ENCODE measurements at regions not wholly inside any gene's neighbourhood (a gene's known extent, or its start where the extent isn't known, plus 50 kb on each side); places are given as distances from the start of the nearest gene placed in this dataset.

DNA sequence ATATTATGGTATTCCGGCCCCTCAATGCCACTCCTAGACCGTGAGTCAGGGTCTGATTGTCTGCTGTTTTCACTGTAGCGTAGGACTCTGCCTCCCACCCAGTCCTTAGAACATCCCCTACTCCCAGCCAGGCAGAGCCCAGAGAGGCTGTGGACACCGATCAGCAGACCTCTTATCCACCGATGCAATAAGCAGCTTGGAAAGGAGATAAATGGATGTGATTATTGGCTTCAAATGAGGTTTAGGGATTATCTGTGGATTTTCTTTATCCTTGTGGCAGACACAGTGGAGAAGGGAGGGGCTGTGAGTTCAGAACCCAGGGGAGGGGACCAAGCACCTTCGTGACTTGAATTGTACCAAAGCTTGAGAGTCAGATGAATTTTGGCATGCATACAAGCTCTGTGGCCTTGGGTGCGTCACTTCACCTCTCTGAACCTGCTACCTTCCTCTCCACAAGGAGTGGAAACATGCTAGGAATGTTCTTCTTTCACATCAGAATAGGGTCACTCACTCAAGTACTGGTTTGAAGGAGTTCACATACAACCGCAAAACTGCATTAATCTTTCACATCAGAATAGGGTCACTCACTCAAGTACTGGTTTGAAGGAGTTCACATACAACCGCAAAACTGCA lies 83.1 kb upstream of the CPLX2 start:
- Histone ChIP-seq H3K4me2 (no peak overlapping the region), H3K27me3 (no peaks in the 10 kb centered on the region), H3K9me3 (replicated peaks in 1 of 11) (peaks cover 0 to 5% (median 0%) of the 10 kb centered on the region in 11 experiments; a peak in 1 of 22 replicates), H3K9ac (no peak overlapping the region), H4K20me1 (0 out of 22 replicates have a peak, but pooled peaks cover 0 to 3% (median 0%) of the 10 kb centered on the region in 11 experiments), H3K4me3 (no peak overlapping the region), H3K27ac (no peak overlapping the region), H3K36me3 (no peaks in the 10 kb centered on the region), H3K4me1 (no peaks in the 10 kb centered on the region)
- TF ChIP-seq Cebpa-rat (IDR thresholded peaks at IDR 0.05) = no peak

GRCh38 chr5:175789670-175790069 lies 81.7 kb upstream of the CPLX2 start:
- H3K27me3 ChIP-seq = peaks cover 0 to 4% (median 0%) of the 10 kb centered on the region in 11 experiments; a peak in 5 of 22 replicates
- no peaks in the 10 kb centered on the region for H3K4me1 ChIP-seq
- peaks cover 0 to 9% (median 0%) of the 10 kb centered on the region in 11 experiments; a peak in 1 of 22 replicates for H4K20me1 ChIP-seq
- no peak overlapping the region for H3K4me3 ChIP-seq
- H3K36me3 ChIP-seq = no peaks in the 10 kb centered on the region
- H3K4me2 ChIP-seq = no peak overlapping the region
- peaks cover 0 to 5% (median 0%) of the 10 kb centered on the region in 11 experiments; a peak in 1 of 22 replicates for H3K9me3 ChIP-seq (replicated peaks in 1 of 11)
- no peak overlapping the region for H3K9ac ChIP-seq
- TF ChIP-seq Cebpa-rat (IDR thresholded peaks at IDR 0.05) = no peak
- no peak overlapping the region for H3K27ac ChIP-seq

DNA sequence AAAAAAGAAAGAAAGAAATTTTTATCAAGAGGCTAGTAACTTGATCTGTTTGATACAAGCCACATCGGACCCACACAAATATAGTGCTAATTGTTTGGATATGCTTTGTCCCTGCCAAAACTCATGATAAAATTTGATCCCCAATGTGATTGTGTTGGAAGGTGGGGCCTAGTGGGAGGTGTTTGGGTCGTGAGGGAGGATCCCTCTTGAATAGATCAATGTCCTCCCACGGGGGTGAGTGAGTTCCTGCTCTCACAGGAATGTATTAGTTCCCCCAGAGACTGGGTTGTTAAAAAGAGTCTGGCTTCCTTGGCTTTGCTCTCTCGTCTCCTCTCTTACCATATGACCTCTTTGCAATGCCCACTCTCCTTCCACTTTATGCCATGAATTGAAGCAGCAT lies 80.6 kb upstream of the CPLX2 start:
- Histone ChIP-seq H4K20me1 (peaks cover 0 to 16% (median 0%) of the 10 kb centered on the region in 11 experiments; a peak in 2 of 22 replicates), H3K4me3 (no peak overlapping the region), H3K27ac (no peak overlapping the region), H3K27me3 (peaks cover under 1 to 15% (median 6%) of the 10 kb centered on the region in 11 experiments; a peak in 18 of 22 replicates), H3K4me2 (no peak overlapping the region), H3K9me3 (replicated peaks in 1 of 11) (peaks cover 0 to 5% (median 0%) of the 10 kb centered on the region in 11 experiments; a peak in 1 of 22 replicates), H3K9ac (no peak overlapping the region), H3K4me1 (no peaks in the 10 kb centered on the region), H3K36me3 (no peaks in the 10 kb centered on the region)
- no peak for TF ChIP-seq Cebpa-rat (IDR thresholded peaks at IDR 0.05)

- Histone ChIP-seq H3K4me1 (peaks cover 9 to 16% (median 11%) of the 10 kb centered on the region in 10 experiments), H3K27me3 (peaks cover 32 to 48% (median 40%) of the 10 kb centered on the region in 11 experiments), H3K9me3 (replicated peaks in 1 of 11) (peaks cover 0 to 5% (median 0%) of the 10 kb centered on the region in 11 experiments; a peak in 1 of 22 replicates), H3K27ac (no peak overlapping the region), H3K4me3 (no peak overlapping the region), H3K36me3 (no peaks in the 10 kb centered on the region), H3K9ac (no peak overlapping the region), H4K20me1 (peaks cover 0 to 35% (median 12%) of the 10 kb centered on the region in 11 experiments; a peak in 17 of 22 replicates), H3K4me2 (no peak overlapping the region)
- TF ChIP-seq Cebpa-rat (IDR thresholded peaks at IDR 0.05) = no peak
Observed at GRCh38 chr5:175795959-175796358, 75.4 kb upstream of the CPLX2 start.

DNA sequence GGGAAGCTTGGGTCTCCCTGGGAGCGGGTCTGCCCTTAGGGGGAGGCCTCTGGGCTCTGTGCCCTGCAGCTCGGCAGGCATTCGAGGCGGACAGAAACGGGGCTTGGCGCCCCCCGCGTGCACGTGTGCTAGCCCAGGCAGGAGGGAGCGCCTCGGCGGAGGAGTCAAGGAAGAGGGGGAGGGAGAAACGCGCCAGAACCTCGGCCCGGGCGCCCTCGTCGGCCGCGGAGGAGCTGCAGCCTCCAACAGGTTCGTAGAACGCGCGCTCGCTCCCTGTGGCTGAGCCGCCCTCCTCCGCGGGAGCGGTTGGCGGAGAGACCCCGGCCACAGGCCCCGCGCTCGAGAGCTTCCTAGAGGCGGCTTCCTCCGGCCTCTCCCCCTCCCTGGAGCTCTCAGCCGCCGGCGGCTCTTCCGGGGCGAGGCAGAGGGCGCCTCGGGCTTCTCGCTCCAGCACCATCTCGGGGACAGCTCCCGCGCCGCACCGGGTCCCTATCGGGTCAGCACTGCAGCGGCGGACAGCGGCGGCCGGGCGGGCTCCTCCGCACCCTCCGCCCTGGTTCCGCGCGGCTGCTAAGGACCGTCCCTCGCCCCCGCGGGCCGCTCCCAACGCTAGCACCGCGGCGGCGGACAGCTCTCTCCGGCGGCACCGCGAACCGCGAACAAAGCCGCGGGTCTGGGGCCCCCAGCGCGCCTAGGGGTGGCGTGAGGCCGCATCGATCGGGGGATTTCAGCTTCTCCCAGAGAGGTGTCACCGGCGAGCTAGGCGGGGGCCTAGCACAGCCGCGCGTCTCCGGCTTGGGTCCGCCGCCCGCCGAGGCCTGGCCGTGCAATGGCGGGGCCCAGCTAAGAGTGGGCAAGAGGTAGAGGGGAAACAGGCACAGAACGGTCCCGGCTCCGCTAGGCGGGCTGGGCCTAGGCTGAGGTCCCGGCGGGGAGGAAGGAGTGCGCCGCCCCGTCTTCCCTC lies 74.6 kb upstream of the CPLX2 start:
- 0 out of 22 replicates have a peak overlapping the region, but pooled peaks of 1 of the 11 experiments have one; percentile 10 for H3K9ac ChIP-seq
- no peak for TF ChIP-seq Cebpa-rat (IDR thresholded peaks at IDR 0.05)
- H3K9me3 ChIP-seq (replicated peaks in 1 of 11) = peaks cover 0 to 3% (median 0%) of the 10 kb centered on the region in 11 experiments; a peak in 1 of 22 replicates
- H4K20me1 ChIP-seq = peaks cover 0 to 35% (median 12%) of the 10 kb centered on the region in 11 experiments; a peak in 17 of 22 replicates
- H3K27ac ChIP-seq = no peak overlapping the region
- peak overlapping the region; percentile 84 to 100 (median 90) for H3K4me2 ChIP-seq
- H3K36me3 ChIP-seq = no peaks in the 10 kb centered on the region
- H3K4me3 ChIP-seq = peak overlapping the region; percentile 36 to 68 (median 53)
- peaks cover 32 to 48% (median 40%) of the 10 kb centered on the region in 11 experiments for H3K27me3 ChIP-seq
- peaks cover 9 to 16% (median 11%) of the 10 kb centered on the region in 10 experiments for H3K4me1 ChIP-seq

DNA sequence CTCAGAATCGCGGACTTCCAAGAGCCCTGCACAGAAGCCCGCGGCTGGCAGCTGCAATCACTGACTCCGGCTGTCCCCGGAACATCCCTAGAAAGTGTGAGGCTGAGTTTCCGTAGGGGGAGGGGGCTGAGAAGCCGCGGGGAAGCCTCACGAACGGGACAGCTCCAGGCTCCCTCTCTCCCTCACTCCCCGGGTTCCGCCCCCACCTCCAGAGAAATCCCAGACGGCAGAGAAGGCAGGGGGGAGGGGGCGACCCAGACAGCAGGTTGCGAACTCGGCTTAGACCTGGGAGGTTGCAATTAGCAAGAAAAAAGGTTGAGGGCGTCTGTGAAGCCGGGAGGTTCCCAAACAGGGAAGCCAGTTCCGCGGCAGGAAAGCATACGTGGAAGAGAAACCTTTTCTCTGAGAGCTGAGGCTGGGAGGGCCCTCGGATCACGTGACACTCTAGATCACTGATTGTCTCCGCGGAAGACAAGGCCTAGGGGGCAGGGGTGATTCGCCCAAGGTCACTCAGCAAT lies 73.8 kb upstream of the CPLX2 start:
- peaks cover 0 to 35% (median 12%) of the 10 kb centered on the region in 11 experiments; a peak in 17 of 22 replicates for H4K20me1 ChIP-seq
- 0 out of 22 replicates have a peak overlapping the region, but pooled peaks of 1 of the 11 experiments have one; percentile 10 for H3K9ac ChIP-seq
- H3K36me3 ChIP-seq = no peaks in the 10 kb centered on the region
- peak overlapping the region; percentile 84 to 100 (median 90) for H3K4me2 ChIP-seq
- H3K4me1 ChIP-seq = peaks cover 9 to 16% (median 11%) of the 10 kb centered on the region in 10 experiments
- peak overlapping the region; percentile 36 to 68 (median 53) for H3K4me3 ChIP-seq
- H3K27ac ChIP-seq = no peak overlapping the region
- H3K27me3 ChIP-seq = peaks cover 32 to 48% (median 40%) of the 10 kb centered on the region in 11 experiments
- TF ChIP-seq Cebpa-rat (IDR thresholded peaks at IDR 0.05) = no peak
- H3K9me3 ChIP-seq (replicated peaks in 1 of 11) = no peaks in the 10 kb centered on the region

DNA sequence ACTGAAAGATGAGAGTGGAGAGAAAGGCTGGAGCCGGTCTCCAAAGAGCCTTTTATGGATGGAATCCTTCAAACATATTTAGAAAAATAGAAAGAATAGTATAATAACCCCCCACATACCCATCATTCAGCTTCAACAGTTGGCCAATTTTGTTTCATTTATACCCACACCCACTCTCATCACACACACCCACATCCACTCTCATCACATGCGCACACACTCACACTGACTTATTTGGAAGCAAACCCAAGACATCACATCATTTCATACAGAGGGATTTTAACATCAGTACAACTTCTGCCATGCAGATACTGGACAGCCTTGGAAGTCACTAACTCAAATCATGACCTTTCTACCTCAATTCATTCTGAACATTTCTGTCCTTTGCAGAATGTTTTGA lies 72.8 kb upstream of the CPLX2 start:
- no peak overlapping the region for H3K4me2 ChIP-seq
- H3K9ac ChIP-seq = no peak overlapping the region
- no peak for TF ChIP-seq Cebpa-rat (IDR thresholded peaks at IDR 0.05)
- H3K36me3 ChIP-seq = no peaks in the 10 kb centered on the region
- peaks cover 0 to 29% (median 12%) of the 10 kb centered on the region in 11 experiments; a peak in 17 of 22 replicates for H4K20me1 ChIP-seq
- no peak overlapping the region for H3K4me3 ChIP-seq
- no peaks in the 10 kb centered on the region for H3K9me3 ChIP-seq (replicated peaks in 1 of 11)
- no peak overlapping the region for H3K27ac ChIP-seq
- H3K27me3 ChIP-seq = peaks cover 32 to 48% (median 40%) of the 10 kb centered on the region in 11 experiments
- H3K4me1 ChIP-seq = peaks cover 9 to 16% (median 11%) of the 10 kb centered on the region in 10 experiments

DNA sequence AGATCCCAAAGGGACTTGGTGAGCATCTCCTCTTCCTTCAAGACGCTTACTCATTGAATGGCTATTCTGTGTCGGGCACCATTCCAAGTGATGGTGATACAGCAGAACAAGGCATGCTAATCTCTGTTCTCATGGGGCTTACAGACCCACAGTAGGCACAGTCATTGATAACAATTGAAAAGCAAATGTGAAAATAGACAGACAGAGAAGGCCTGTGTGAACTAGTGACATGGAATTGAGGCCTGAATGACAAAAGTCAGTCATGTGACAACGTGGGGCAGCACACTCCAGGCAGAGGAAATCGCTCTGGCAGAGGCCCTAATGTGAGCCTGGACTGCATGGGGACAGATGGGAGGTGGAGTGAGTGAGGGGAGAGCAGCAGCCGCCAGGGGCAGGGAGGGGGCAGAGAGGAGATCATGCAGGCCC lies 70.7 kb upstream of the CPLX2 start:
- Histone ChIP-seq H3K27ac (no peak overlapping the region), H4K20me1 (peaks cover 0 to 26% (median 13%) of the 10 kb centered on the region in 11 experiments; a peak in 17 of 22 replicates), H3K4me2 (no peak overlapping the region), H3K4me1 (peaks cover 9 to 16% (median 11%) of the 10 kb centered on the region in 10 experiments), H3K36me3 (no peaks in the 10 kb centered on the region), H3K4me3 (no peak overlapping the region), H3K27me3 (peaks cover 32 to 36% (median 34%) of the 10 kb centered on the region in 11 experiments), H3K9me3 (replicated peaks in 1 of 11) (no peaks in the 10 kb centered on the region), H3K9ac (no peak overlapping the region)
- no peak for TF ChIP-seq Cebpa-rat (IDR thresholded peaks at IDR 0.05)

All from BLaER1 treated with 17β-estradiol and CSF1 and Interleukin-3, amounts not matched to agents 10 nM and 100 nM (cell line).